H9 (cell line): ENCODE measurements at regions not wholly inside any gene's neighbourhood (a gene's known extent, or its start where the extent isn't known, plus 50 kb on each side); places are given as distances from the start of the nearest gene placed in this dataset.

Experiments used
- DNase-seq: peaks from one replicate; pipeline ENCODE4 v3.0.0-alpha.2; 2017
- H2AFZ ChIP-seq: one replicate; pipeline ENCODE4 v1.6.1; 2013; ENCODE audit warnings: mild to moderate bottlenecking, low read length, control low read depth, moderate library complexity
- H2AK5ac ChIP-seq: 2 replicates; pipeline ENCODE4 v1.6.1; 2013; ENCODE audit warnings: low read length, control low read depth, mixed read lengths; ENCODE audit not compliant: insufficient read length
- H2BK120ac ChIP-seq: one replicate; pipeline ENCODE4 v1.6.1; 2013; ENCODE audit warnings: low read depth, mild to moderate bottlenecking, low read length, control low read depth, inconsistent platforms; ENCODE audit not compliant: poor library complexity, severe bottlenecking
- H2BK12ac ChIP-seq: 2 replicates; pipeline ENCODE4 v1.6.1; 2013; ENCODE audit warnings: low read length, control low read depth, mixed read lengths, low read depth; ENCODE audit not compliant: insufficient read length
- H2BK15ac ChIP-seq: 2 replicates; pipeline ENCODE4 v1.6.1; 2013; ENCODE audit warnings: low read depth, low read length, control low read depth
- H2BK20ac ChIP-seq: one replicate; pipeline ENCODE4 v1.6.1; 2013; ENCODE audit warnings: low read depth, mild to moderate bottlenecking, low read length, control low read depth, inconsistent platforms; ENCODE audit not compliant: poor library complexity, severe bottlenecking
- H2BK5ac ChIP-seq: 2 replicates; pipeline ENCODE4 v1.6.1; 2013; ENCODE audit warnings: low read length, control low read depth, mixed read lengths; ENCODE audit not compliant: insufficient read length
- H3K14ac ChIP-seq: 2 replicates; pipeline ENCODE4 v1.6.1; 2013; ENCODE audit warnings: low read length, control low read depth; ENCODE audit not compliant: insufficient read depth
- H3K18ac ChIP-seq: 2 replicates; pipeline ENCODE4 v1.6.1; 2013; ENCODE audit warnings: low read depth, mild to moderate bottlenecking, mixed read lengths, low read length, control low read depth; ENCODE audit not compliant: insufficient read length
- H3K23ac ChIP-seq: 2 replicates; pipeline ENCODE4 v1.6.1; 2013; ENCODE audit warnings: low read length, control low read depth, mixed read lengths, low read depth; ENCODE audit not compliant: insufficient read length
- H3K23me2 ChIP-seq: 2 replicates; pipeline ENCODE4 v1.6.1; 2013; ENCODE audit warnings: low read depth, mild to moderate bottlenecking, mixed read lengths, low read length, control low read depth; ENCODE audit not compliant: insufficient read length, poor library complexity, severe bottlenecking
- H3K27ac ChIP-seq: 2 replicates; pipeline ENCODE4 v1.5.1; 2013; ENCODE audit warnings: low read length, control low read depth, mixed read lengths, low read depth; ENCODE audit not compliant: insufficient read length
- H3K27me3 ChIP-seq: 2 replicates; pipeline ENCODE4 v1.6.1; 2013; ENCODE audit warnings: low read length, control low read depth, inconsistent platforms; ENCODE audit not compliant: insufficient read depth
- H3K4ac ChIP-seq: 2 replicates; pipeline ENCODE4 v1.6.1; 2013; ENCODE audit warnings: low read depth, mild to moderate bottlenecking, control low read depth, inconsistent platforms, low read length, moderate library complexity
- H3K4me1 ChIP-seq: 2 replicates; pipeline ENCODE4 v1.6.1; 2013; ENCODE audit warnings: low read length, control low read depth, inconsistent platforms; ENCODE audit not compliant: insufficient read depth
- H3K4me2 ChIP-seq: 2 replicates; pipeline ENCODE4 v1.6.1; 2013; ENCODE audit warnings: low read length, control low read depth, mixed read lengths; ENCODE audit not compliant: insufficient read length, insufficient read depth
- H3K56ac ChIP-seq: 2 replicates; pipeline ENCODE4 v1.6.1; 2013; ENCODE audit warnings: low read depth, mild to moderate bottlenecking, mixed read lengths, low read length, control low read depth; ENCODE audit not compliant: insufficient read length
- H3K79me1 ChIP-seq: 2 replicates; pipeline ENCODE4 v1.6.1; 2013; ENCODE audit warnings: low read depth, mild to moderate bottlenecking, moderate library complexity, low read length, control low read depth, inconsistent platforms; ENCODE audit not compliant: insufficient read depth, poor library complexity, severe bottlenecking
- H3K79me2 ChIP-seq: 2 replicates; pipeline ENCODE4 v1.6.1; 2013; ENCODE audit warnings: low read length, control low read depth, inconsistent platforms; ENCODE audit not compliant: insufficient read depth
- H3K9ac ChIP-seq: 2 replicates; pipeline ENCODE4 v1.6.1; 2013; ENCODE audit warnings: low read length, control low read depth, mixed read lengths; ENCODE audit not compliant: insufficient read length; ENCODE audit errors: extremely low read depth
- H3K9me3 ChIP-seq: one replicate; pipeline ENCODE4 v1.6.1; 2013; ENCODE audit warnings: low read depth, low read length, inconsistent platforms; ENCODE audit not compliant: control insufficient read depth
- H3T11ph ChIP-seq: one replicate; pipeline ENCODE4 v1.6.1; 2013; ENCODE audit warnings: mild to moderate bottlenecking, low read length, control low read depth, inconsistent platforms
- H4K20me1 ChIP-seq: one replicate; pipeline ENCODE4 v1.6.1; 2013; ENCODE audit not compliant: control insufficient read depth, insufficient read length, insufficient read depth
- H4K5ac ChIP-seq: 2 replicates; pipeline ENCODE4 v1.6.1; 2013; ENCODE audit warnings: low read depth, mild to moderate bottlenecking, mixed read lengths, low read length, control low read depth; ENCODE audit not compliant: insufficient read length
- H4K8ac ChIP-seq: replicated peaks from 2 replicates; pipeline ENCODE4 v1.6.1; 2013; ENCODE audit warnings: low read length, control low read depth, mixed read lengths, low read depth; ENCODE audit not compliant: insufficient read length
- H4K91ac ChIP-seq: 2 replicates; pipeline ENCODE4 v1.6.1; 2013; ENCODE audit warnings: low read depth, mild to moderate bottlenecking, moderate library complexity, mixed read lengths, low read length, control low read depth; ENCODE audit not compliant: insufficient read length
- H3K27ac Mint-ChIP-seq, 3 experiments: 2 replicates in 2 of 3; 3 replicates in 1 of 3; pipeline ENCODE4 v1.8.0; 2020 to 2021; ENCODE audit warnings: mixed read lengths in 3 of 3, mild to moderate bottlenecking in 1 of 3, moderate library complexity in 1 of 3
- H3K27me3 Mint-ChIP-seq: 2 replicates; pipeline ENCODE4 v1.8.0; 2021; ENCODE audit warnings: low read depth, mild to moderate bottlenecking, moderate library complexity, mixed read lengths
- H3K36me3 Mint-ChIP-seq, 3 experiments: 2 replicates in 2 of 3; 3 replicates in 1 of 3; pipeline ENCODE4 v1.8.0; 2020 to 2021; ENCODE audit warnings: low read depth in 3 of 3, mixed read lengths in 3 of 3; ENCODE audit not compliant: insufficient read depth in 1 of 3
- H3K4me1 Mint-ChIP-seq, 2 experiments: 2 replicates each; pipeline ENCODE4 v1.8.0; 2020; ENCODE audit warnings: mixed read lengths in 2 of 2
- H3K4me3 Mint-ChIP-seq, 2 experiments: 2 replicates in 1 of 2; 3 replicates in 1 of 2; pipeline ENCODE4 v1.8.0; 2020 to 2021; ENCODE audit warnings: mild to moderate bottlenecking in 2 of 2, mixed read lengths in 2 of 2, moderate library complexity in 1 of 2
- H3K9me3 Mint-ChIP-seq, 2 experiments: 2 replicates in 1 of 2; 3 replicates in 1 of 2; pipeline ENCODE4 v1.8.0; 2020; ENCODE audit warnings: mild to moderate bottlenecking in 2 of 2, mixed read lengths in 2 of 2, moderate library complexity in 1 of 2
- WGBS: extraction: QIAGEN DNeasy Blood & Tissue Kit; methylation state at CpG from one replicate; pipeline ENCODE4 v1.1.7; 2013; ENCODE audit warnings: missing lambda C conversion rate, low lambda C conversion rate, mixed read lengths; ENCODE audit not compliant: insufficient read length; ENCODE audit errors: extremely low coverage; 5-methylcytosine and 5-hydroxymethylcytosine counted together
- TF ChIP-seq, protein P1 (sequence below): fragments of 200-600 bp; sonication (generic); conservative IDR thresholded peaks from 3 replicates; pipeline ENCODE4 v1.8.0; 2021; ENCODE audit warnings: antibody characterized with exemption, mild to moderate bottlenecking

DNA sequence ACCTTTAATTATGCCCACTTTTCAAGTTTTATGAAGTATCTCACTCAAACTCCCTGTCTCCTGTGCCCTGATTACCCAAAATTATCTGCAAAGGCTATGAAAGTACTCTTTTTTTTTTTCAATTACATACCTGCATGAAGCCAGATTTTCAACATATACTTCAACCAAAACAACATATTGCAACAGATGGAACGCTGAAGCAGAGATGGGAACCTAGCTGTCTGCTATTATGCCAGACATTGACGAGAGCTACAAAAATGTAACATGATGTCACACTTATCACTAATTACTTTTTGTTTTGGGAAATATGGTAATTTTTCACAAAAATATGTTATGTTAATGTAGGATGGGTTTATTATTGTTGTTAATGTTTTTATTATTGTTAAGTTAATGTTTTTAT, 86.5 kb upstream of the SLC1A3 start:
- H3K36me3 Mint-ChIP-seq, result no peaks in the 10 kb centered on the region
- H3K27ac Mint-ChIP-seq, result no peak overlapping the region
- H4K91ac ChIP-seq, result no peak overlapping the region
- peaks cover 0 to 3% of the 10 kb centered on the region in 2 experiments; a peak in 2 of 5 replicates for H3K9me3 Mint-ChIP-seq
- H4K20me1 ChIP-seq, result no peaks in the 10 kb centered on the region
- no peak overlapping the region for H3K4ac ChIP-seq
- no peak overlapping the region for H2AFZ ChIP-seq
- no peak overlapping the region for H2AK5ac ChIP-seq
- H2BK120ac ChIP-seq, result no peak overlapping the region
- no CpG with 5 or more reads among the region's 2 CpGs for WGBS
- H3K9ac ChIP-seq, result no peak overlapping the region
- H3K27ac ChIP-seq, result no peak overlapping the region
- H3K27me3 ChIP-seq, result no peaks in the 10 kb centered on the region
- H3K56ac ChIP-seq, result no peak overlapping the region
- H3K79me1 ChIP-seq, result no peaks in the 10 kb centered on the region
- H3K23ac ChIP-seq, result no peak overlapping the region
- no peaks in the 10 kb centered on the region for H3K79me2 ChIP-seq
- no peak overlapping the region for H3K4me3 Mint-ChIP-seq
- no peak overlapping the region for H4K8ac ChIP-seq
- H2BK15ac ChIP-seq, result no peak overlapping the region
- peaks cover 10% of the 10 kb centered on the region in 2 experiments for H3K4me1 Mint-ChIP-seq
- H2BK5ac ChIP-seq, result no peak overlapping the region
- no peak overlapping the region for H3K4me2 ChIP-seq
- H3K27me3 Mint-ChIP-seq, result no peaks in the 10 kb centered on the region
- H3K4me1 ChIP-seq, result no peaks in the 10 kb centered on the region
- H2BK12ac ChIP-seq, result no peak overlapping the region
- no peak overlapping the region for H4K5ac ChIP-seq
- H3T11ph ChIP-seq, result no peak overlapping the region
- TF ChIP-seq, protein P1, sequence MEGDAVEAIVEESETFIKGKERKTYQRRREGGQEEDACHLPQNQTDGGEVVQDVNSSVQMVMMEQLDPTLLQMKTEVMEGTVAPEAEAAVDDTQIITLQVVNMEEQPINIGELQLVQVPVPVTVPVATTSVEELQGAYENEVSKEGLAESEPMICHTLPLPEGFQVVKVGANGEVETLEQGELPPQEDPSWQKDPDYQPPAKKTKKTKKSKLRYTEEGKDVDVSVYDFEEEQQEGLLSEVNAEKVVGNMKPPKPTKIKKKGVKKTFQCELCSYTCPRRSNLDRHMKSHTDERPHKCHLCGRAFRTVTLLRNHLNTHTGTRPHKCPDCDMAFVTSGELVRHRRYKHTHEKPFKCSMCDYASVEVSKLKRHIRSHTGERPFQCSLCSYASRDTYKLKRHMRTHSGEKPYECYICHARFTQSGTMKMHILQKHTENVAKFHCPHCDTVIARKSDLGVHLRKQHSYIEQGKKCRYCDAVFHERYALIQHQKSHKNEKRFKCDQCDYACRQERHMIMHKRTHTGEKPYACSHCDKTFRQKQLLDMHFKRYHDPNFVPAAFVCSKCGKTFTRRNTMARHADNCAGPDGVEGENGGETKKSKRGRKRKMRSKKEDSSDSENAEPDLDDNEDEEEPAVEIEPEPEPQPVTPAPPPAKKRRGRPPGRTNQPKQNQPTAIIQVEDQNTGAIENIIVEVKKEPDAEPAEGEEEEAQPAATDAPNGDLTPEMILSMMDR, result no peak
- H2BK20ac ChIP-seq, result no peak overlapping the region
- H3K9me3 ChIP-seq, result no peaks in the 10 kb centered on the region
- H3K18ac ChIP-seq, result no peak overlapping the region
- H3K23me2 ChIP-seq, result no peaks in the 10 kb centered on the region
- no peak overlapping the region for H3K14ac ChIP-seq
- no peak for DNase-seq
